CD4-positive, alpha-beta T cell treated with Interleukin-10 for 1 hour (primary cell): ENCODE measurements at regions not wholly inside any gene's neighbourhood (a gene's known extent, or its start where the extent isn't known, plus 50 kb on each side); places are given as distances from the start of the nearest gene placed in this dataset.

ENCODE experiments used
- DNase-seq: peaks from one replicate; pipeline ENCODE4 v3.0.0-alpha.2; 2020

GRCh38 chr3:116939091-116939490 lies 229.5 kb downstream of the TUSC7 start:
- no peak for DNase-seq

- no peak for DNase-seq
Measured at GRCh38 chr3:116939550-116939949, 230.0 kb downstream of the TUSC7 start.

GRCh38 chr3:116940719-116941118 lies 231.1 kb downstream of the TUSC7 start:
- DNase-seq = no peak

GRCh38 chr3:116946376-116946775 lies 236.8 kb downstream of the TUSC7 start:
- no peak for DNase-seq

GRCh38 chr3:116947148-116947547 lies 237.6 kb downstream of the TUSC7 start:
- no peak for DNase-seq

- no peak for DNase-seq
Measured at GRCh38 chr3:116947809-116948208, 238.2 kb downstream of the TUSC7 start.

- DNase-seq = no peak
Measured at GRCh38 chr3:116950301-116951055, 240.9 kb downstream of the TUSC7 start.

GRCh38 chr3:116951610-116952009 lies 242.0 kb downstream of the TUSC7 start:
- DNase-seq = no peak

GRCh38 chr3:116958291-116958690 lies 248.7 kb downstream of the TUSC7 start:
- no peak for DNase-seq

- no peak for DNase-seq
Measured at GRCh38 chr3:116961106-116961505, 251.5 kb downstream of the TUSC7 start.

GRCh38 chr3:116963802-116964201 lies 254.2 kb downstream of the TUSC7 start:
- no peak for DNase-seq

- DNase-seq = no peak
Measured at GRCh38 chr3:116966649-116967048, 257.1 kb downstream of the TUSC7 start.

- DNase-seq = no peak
Measured at GRCh38 chr3:116969135-116969534, 259.6 kb downstream of the TUSC7 start.

GRCh38 chr3:116969646-116970045 lies 260.1 kb downstream of the TUSC7 start:
- no peak for DNase-seq

- DNase-seq = no peak
Measured at GRCh38 chr3:116971531-116971930, 262.0 kb downstream of the TUSC7 start.

- no peak for DNase-seq
Measured at GRCh38 chr3:116974702-116975101, 265.1 kb downstream of the TUSC7 start.

GRCh38 chr3:116977441-116977840 lies 267.9 kb downstream of the TUSC7 start:
- no peak for DNase-seq

- DNase-seq = no peak
Measured at GRCh38 chr3:116980099-116980498, 270.5 kb downstream of the TUSC7 start.

- no peak for DNase-seq
Measured at GRCh38 chr3:116981089-116981488, 271.5 kb downstream of the TUSC7 start.

GRCh38 chr3:116984301-116984700 lies 274.7 kb downstream of the TUSC7 start:
- DNase-seq = no peak

GRCh38 chr3:116994351-116994879 lies 284.8 kb downstream of the TUSC7 start:
- no peak for DNase-seq

- DNase-seq = no peak
Measured at GRCh38 chr3:117003501-117003900, 293.9 kb downstream of the TUSC7 start.

GRCh38 chr3:117005274-117005673 lies 295.7 kb downstream of the TUSC7 start:
- no peak for DNase-seq

- no peak for DNase-seq
Measured at GRCh38 chr3:117005911-117006522, 296.4 kb downstream of the TUSC7 start.

GRCh38 chr3:117010318-117010717 lies 300.7 kb downstream of the TUSC7 start:
- no peak for DNase-seq
